ENCODE measurements at regions not wholly inside any gene's neighbourhood (a gene's known extent, or its start where the extent isn't known, plus 50 kb on each side); places are given as distances from the start of the nearest gene placed in this dataset.
"Not testable (repeated sequence)": the region's sequence is repeated elsewhere in the genome, so short reads cannot be mapped to it uniquely, and the experiment has no call there.

- DNase-seq (ENCODE audit: extremely low read depth in 1 of 11, low read depth in 9 of 11, low spot score in 4 of 11) = no peak
These were observed 57.7 kb upstream of the AADACL2 start for GRCh38 chr3:151675858-151676615.

- no peak for DNase-seq (ENCODE audit: extremely low read depth in 1 of 11, low read depth in 9 of 11, low spot score in 4 of 11)
These were observed 59.8 kb upstream of the AADACL2 start for GRCh38 chr3:151673974-151674373.

DNA sequence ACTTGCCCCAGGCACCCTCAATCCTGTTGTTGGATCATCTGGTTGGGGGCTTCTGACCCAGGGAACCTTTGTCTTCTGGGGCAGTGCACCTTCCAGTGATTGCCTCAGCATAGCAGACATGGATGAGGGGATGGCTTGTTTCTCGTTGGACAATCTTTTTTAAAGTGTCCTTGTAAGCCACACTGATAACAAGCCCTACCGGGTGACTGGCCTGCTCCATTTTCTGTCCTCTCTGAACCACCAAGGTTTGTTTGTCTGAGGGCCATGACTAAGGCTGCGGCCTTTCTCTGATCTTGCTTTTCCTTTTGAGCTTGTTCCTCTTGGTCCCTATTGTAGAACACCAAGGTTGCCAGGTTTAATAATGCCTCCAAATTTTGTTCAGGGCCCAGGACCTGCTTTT lies 66.0 kb upstream of the AADACL2 start:
- DNase-seq (ENCODE audit: extremely low read depth in 1 of 11, low read depth in 9 of 11, low spot score in 4 of 11) = not testable (repeated sequence)

DNA sequence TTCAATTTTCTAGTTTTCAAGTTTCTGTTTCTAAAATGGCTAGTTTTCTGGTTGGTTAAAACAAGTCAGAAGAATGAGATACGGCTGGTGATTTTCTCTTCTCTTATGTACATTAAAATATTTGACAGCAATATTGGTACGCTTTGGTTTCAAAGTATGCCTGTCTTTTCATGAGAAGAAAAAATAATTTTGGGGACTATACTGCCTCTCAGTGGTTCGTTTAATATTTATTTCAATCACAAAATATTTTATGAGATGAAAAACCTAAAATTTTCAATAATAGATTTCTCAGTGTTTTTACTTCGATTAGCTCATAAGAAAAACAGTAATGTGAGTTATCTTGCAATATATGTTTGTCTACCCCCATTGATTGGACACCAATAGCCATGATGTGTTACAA lies 72.8 kb upstream of the AADACL2 start:
- DNase-seq (ENCODE audit: extremely low read depth in 1 of 11, low read depth in 9 of 11, low spot score in 4 of 11) = no peak

GRCh38 chr3:151644986-151645385 lies 88.7 kb upstream of the AADACL2 start:
- no peak for DNase-seq (ENCODE audit: extremely low read depth in 1 of 11, low read depth in 9 of 11, low spot score in 4 of 11)

GRCh38 chr3:151644020-151644620 lies 89.6 kb upstream of the AADACL2 start:
- DNase-seq (ENCODE audit: extremely low read depth in 1 of 11, low read depth in 9 of 11, low spot score in 4 of 11) = no peak

- DNase-seq (ENCODE audit: extremely low read depth in 1 of 11, low read depth in 9 of 11, low spot score in 4 of 11) = no peak
These were observed 94.3 kb upstream of the AADACL2 start for GRCh38 chr3:151639418-151639740.

DNA sequence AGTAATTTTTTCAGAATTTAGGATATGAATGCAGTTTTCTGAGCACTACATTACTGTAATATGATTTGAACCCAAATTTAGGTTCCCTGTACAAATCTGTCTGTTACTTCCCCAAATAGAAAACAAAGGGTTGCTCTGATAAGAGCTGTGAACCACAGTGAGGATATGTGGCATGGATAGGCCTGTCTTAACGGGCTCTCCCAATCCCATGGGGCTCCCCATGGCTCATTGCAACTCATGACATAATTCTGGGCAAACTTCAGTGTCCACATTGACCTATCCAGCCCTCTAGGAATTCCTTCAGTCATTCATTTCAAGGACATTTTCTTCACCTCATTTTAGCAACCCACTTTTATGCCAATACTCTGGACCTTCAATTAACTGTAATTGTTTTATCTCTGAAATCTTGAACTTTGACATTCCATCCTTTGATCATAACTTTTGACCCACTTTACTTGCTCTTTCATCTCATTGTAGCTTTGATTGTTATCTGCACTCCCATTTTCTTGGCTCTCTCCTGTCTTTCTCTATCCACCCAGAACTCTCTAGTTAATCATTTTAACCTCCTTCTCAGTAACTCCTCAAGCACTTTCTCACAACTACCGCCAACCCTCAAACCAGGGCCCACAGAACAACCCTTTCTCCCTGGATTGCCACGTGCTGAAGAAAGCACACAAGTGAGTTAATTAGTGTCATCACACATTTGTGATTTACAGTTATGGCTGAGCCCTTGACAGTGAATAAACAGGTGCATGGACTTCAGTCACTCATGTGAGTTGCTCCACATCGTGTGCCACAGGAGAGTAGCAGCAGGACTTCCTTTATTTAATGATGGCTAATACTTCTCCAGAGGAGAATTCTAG lies 94.9 kb upstream of the AADACL2 start:
- DNase-seq (ENCODE audit: extremely low read depth in 1 of 11, low read depth in 9 of 11, low spot score in 4 of 11) = peak in 3 of 11 donors; percentile 9 to 43 (median 20)

DNA sequence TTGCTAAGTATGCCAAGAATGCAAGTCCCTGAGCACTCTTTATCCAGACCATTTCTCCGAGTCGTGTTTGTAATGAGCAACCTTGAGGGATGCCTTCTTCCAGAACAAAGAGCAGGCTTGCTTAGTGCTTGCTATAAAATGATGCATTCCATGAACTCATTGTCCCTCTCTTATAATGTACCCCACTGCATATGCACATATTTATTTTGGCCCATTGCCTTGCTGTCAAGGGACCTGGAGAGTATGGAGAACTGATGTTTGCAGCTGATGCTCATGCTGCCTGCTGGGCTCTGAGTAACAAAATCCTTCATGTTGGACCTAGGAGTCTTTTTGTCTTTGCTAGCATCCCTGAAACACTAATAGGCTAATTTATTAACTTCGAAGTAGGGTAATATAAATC lies 97.8 kb upstream of the AADACL2 start:
- DNase-seq (ENCODE audit: extremely low read depth in 1 of 11, low read depth in 9 of 11, low spot score in 4 of 11) = no peak

- DNase-seq (ENCODE audit: extremely low read depth in 1 of 11, low read depth in 9 of 11, low spot score in 4 of 11) = no peak
These were observed 101.8 kb upstream of the AADACL2 start for GRCh38 chr3:151631946-151632345.

GRCh38 chr3:151630938-151631441 lies 102.7 kb upstream of the AADACL2 start:
- no peak for DNase-seq (ENCODE audit: extremely low read depth in 1 of 11, low read depth in 9 of 11, low spot score in 4 of 11)

GRCh38 chr3:151630035-151630434 lies 103.7 kb upstream of the AADACL2 start:
- no peak for DNase-seq (ENCODE audit: extremely low read depth in 1 of 11, low read depth in 9 of 11, low spot score in 4 of 11)

DNA sequence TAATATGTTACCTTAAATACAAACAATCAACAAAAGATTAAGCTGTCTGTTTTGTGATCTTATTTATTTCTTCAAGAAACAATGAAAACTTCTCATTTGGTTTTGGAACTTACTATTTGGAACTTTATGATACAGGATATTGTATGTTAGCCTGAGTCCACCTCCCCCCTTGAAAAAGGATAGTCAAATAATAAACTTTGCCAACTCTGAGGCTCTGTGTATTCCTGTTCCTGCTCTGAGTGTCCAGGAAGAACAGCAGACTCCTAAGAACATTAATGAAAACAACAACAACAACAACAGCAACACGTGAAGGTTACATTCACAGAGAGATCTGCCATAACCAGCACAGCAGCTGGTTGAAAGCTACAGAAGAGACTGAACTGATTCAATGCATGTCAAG lies 108.1 kb upstream of the AADACL2 start:
- no peak for DNase-seq (ENCODE audit: extremely low read depth in 1 of 11, low read depth in 9 of 11, low spot score in 4 of 11)

DNA sequence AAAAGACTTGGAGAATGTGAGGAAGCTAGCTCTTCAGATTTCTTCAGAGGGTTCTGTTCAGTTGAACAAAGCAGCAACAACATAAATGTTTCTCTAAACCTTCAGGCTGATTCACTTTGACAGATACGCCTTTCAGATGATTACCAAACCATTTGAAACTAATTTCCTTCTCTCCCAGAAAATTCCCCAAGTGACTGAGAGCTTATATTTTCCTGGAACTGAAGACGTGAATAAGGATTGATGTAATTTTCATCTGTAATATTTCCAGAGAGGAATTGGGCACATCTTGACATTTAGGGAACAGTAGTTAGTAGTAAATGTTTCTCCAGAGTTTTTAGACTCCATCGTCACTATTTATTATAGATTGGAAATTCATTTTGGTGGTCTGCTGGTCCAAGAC lies 108.6 kb upstream of the AADACL2 start:
- DNase-seq (ENCODE audit: extremely low read depth in 1 of 11, low read depth in 9 of 11, low spot score in 4 of 11) = no peak

DNA sequence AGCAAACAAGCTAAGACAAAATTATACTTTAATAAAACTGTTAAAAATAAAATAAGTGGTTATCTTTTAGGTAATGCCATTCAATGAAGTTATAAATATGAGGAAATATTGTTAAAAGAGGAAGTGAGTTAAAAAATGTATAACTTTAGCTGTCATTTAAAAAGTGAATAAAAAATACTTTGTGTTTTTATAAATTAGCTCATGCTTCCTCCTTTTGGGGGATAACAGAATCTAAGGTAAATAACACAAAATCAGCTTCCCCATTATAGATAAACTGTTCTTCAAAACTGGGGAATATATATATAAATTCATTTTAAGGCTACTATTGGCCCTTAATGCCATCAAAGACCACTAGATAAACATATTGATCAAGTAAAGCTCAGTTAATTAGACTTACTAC lies 113.7 kb upstream of the AADACL2 start:
- no peak for DNase-seq (ENCODE audit: extremely low read depth in 1 of 11, low read depth in 9 of 11, low spot score in 4 of 11)

- no peak for DNase-seq (ENCODE audit: extremely low read depth in 1 of 11, low read depth in 9 of 11, low spot score in 4 of 11)
These were observed 118.3 kb upstream of the AADACL2 start for GRCh38 chr3:151615464-151615863.

- DNase-seq (ENCODE audit: extremely low read depth in 1 of 11, low read depth in 9 of 11, low spot score in 4 of 11) = no peak
These were observed 121.6 kb upstream of the AADACL2 start for GRCh38 chr3:151612115-151612514.

GRCh38 chr3:151611419-151611818 lies 122.3 kb upstream of the AADACL2 start:
- peak in 3 of 11 donors; percentile 4 to 17 (median 12) for DNase-seq (ENCODE audit: extremely low read depth in 1 of 11, low read depth in 9 of 11, low spot score in 4 of 11)

DNA sequence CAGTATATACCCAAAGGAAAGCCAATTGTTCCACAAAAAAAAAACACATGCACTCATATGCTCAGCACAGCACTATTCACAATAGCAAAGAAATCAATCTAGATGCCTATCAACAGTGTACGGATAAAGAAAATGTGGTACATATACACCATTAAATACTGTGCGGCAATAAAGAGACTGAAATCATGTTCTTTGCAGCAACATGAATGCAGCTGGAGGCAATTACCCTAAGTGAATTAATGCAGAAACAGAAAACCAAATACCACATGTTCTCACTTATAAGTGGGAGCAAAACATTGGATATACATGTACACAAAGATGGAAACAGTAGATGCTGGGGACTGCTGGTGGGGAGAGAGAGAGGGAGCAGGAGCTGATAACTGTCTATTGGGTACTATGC lies 124.2 kb upstream of the AADACL2 start:
- DNase-seq (ENCODE audit: extremely low read depth in 1 of 11, low read depth in 9 of 11, low spot score in 4 of 11) = no peak

DNA sequence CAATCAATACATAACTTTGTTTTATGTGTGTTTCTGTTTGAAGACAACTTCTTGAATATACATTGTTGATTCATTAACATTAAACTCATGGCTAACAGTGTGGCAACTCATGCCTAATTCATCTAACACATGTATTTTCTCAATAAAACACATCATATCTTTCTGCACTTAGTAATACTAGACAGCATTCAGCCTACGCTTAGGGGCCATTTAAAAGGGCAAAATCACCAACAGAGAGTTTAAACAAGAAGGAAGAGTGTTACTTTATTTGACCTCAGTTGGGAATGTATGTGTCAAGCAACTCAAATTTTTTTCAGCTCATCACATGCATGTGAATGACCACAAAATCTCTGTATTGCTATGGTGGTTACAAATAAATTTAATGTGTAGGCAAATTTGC lies 128.8 kb upstream of the AADACL2 start:
- DNase-seq (ENCODE audit: extremely low read depth in 1 of 11, low read depth in 9 of 11, low spot score in 4 of 11) = no peak
